ENCODE measurements at regions not wholly inside any gene's neighbourhood (a gene's known extent, or its start where the extent isn't known, plus 50 kb on each side); places are given as distances from the start of the nearest gene placed in this dataset.
"Not testable (repeated sequence)": the region's sequence is repeated elsewhere in the genome, so short reads cannot be mapped to it uniquely, and the experiment has no call there.

- no peak for DNase-seq (ENCODE audit: low read depth, low spot score)
These were observed 52.2 kb upstream of the C10orf90 start for GRCh38 chr10:126722726-126723125.

- DNase-seq (ENCODE audit: low read depth, low spot score), result no peak
These were observed 52.7 kb upstream of the C10orf90 start for GRCh38 chr10:126723226-126723625.

GRCh38 chr10:126729314-126729870 is 58.9 kb upstream of the C10orf90 start:
- no peak for DNase-seq (ENCODE audit: low read depth, low spot score)

- no peak for DNase-seq (ENCODE audit: low read depth, low spot score)
These were observed 60.5 kb upstream of the C10orf90 start for GRCh38 chr10:126730856-126731609.

GRCh38 chr10:126731610-126731990 is 61.1 kb upstream of the C10orf90 start:
- DNase-seq (ENCODE audit: low read depth, low spot score), result no peak

- no peak for DNase-seq (ENCODE audit: low read depth, low spot score)
These were observed 61.8 kb upstream of the C10orf90 start for GRCh38 chr10:126732308-126732707.

GRCh38 chr10:126732868-126733267 is 62.4 kb upstream of the C10orf90 start:
- DNase-seq (ENCODE audit: low read depth, low spot score), result no peak

- DNase-seq (ENCODE audit: low read depth, low spot score), result no peak
These were observed 63.5 kb upstream of the C10orf90 start for GRCh38 chr10:126734015-126734414.

GRCh38 chr10:126734967-126735366 is 64.5 kb upstream of the C10orf90 start:
- DNase-seq (ENCODE audit: low read depth, low spot score), result no peak

- no peak for DNase-seq (ENCODE audit: low read depth, low spot score)
These were observed 65.6 kb upstream of the C10orf90 start for GRCh38 chr10:126736142-126736541.

GRCh38 chr10:126736727-126737126 is 66.2 kb upstream of the C10orf90 start:
- no peak for DNase-seq (ENCODE audit: low read depth, low spot score)

GRCh38 chr10:126738001-126738400 is 67.5 kb upstream of the C10orf90 start:
- DNase-seq (ENCODE audit: low read depth, low spot score), result no peak

GRCh38 chr10:126744571-126744970 is 74.1 kb upstream of the C10orf90 start:
- DNase-seq (ENCODE audit: low read depth, low spot score), result no peak

- DNase-seq (ENCODE audit: low read depth, low spot score), result peak; percentile 48
These were observed 78.6 kb upstream of the C10orf90 start for GRCh38 chr10:126749015-126749655.

- no peak for DNase-seq (ENCODE audit: low read depth, low spot score)
These were observed 84.5 kb upstream of the C10orf90 start for GRCh38 chr10:126754966-126755365.

GRCh38 chr10:126758867-126759266 is 88.4 kb upstream of the C10orf90 start:
- DNase-seq (ENCODE audit: low read depth, low spot score), result no peak

- DNase-seq (ENCODE audit: low read depth, low spot score), result no peak
These were observed 89.0 kb upstream of the C10orf90 start for GRCh38 chr10:126759531-126759930.

- DNase-seq (ENCODE audit: low read depth, low spot score), result not testable (repeated sequence)
These were observed 96.2 kb upstream of the C10orf90 start for GRCh38 chr10:126766646-126767045.

GRCh38 chr10:126770809-126771208 is 100.3 kb upstream of the C10orf90 start:
- DNase-seq (ENCODE audit: low read depth, low spot score), result no peak

GRCh38 chr10:126776168-126776567 is 105.7 kb upstream of the C10orf90 start:
- no peak for DNase-seq (ENCODE audit: low read depth, low spot score)

- DNase-seq (ENCODE audit: low read depth, low spot score), result no peak
These were observed 107.2 kb upstream of the C10orf90 start for GRCh38 chr10:126777714-126778113.

- no peak for DNase-seq (ENCODE audit: low read depth, low spot score)
These were observed 111.1 kb upstream of the C10orf90 start for GRCh38 chr10:126781450-126782216.
